Coronary artery (tissue), 2 donors: ENCODE measurements at regions not wholly inside any gene's neighbourhood (a gene's known extent, or its start where the extent isn't known, plus 50 kb on each side); places are given as distances from the start of the nearest gene placed in this dataset.

Experiments used
- DNase-seq: peaks from one replicate; pipeline ENCODE4 v3.0.0-alpha.2; 2017; ENCODE audit warnings: low spot score
- H3K27ac ChIP-seq, 2 donors: fragments of 200-600 bp; sonication (generic); one replicate each; pipeline ENCODE4 v1.5.1; 2016 to 2019
- H3K4me3 ChIP-seq: fragments of 200-600 bp; sonication (generic); 2 replicates; pipeline ENCODE4 v1.5.1; 2016; ENCODE audit warnings: mild to moderate bottlenecking, moderate library complexity
- TF ChIP-seq, protein P1 (sequence below): fragments of 200-600 bp; sonication (generic); IDR thresholded peaks from one replicate; pipeline ENCODE4 v1.5.1; 2019; ENCODE audit warnings: antibody characterized with exemption

DNA sequence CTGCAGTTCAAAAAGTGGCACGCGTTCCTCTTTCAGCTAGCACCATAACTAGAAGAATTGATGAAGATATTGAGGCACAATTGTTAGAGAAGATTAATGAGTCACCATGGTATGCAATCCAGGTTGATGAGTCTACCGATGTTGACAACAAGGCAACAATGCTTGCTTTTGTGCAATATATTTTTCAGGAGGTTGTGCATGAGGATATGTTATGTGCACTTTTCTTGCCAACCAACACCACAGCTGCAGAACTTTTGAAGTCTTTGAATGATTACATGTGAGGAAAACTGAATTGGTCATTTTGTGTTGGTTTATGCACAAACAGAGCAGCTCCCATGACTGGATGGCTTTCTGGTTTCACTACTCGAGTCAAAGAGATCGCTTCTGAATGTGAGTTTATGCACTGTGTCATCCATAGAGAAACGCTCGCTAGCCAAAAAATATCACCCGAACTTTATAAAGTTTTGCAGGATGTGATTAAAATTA lies 129.3 kb upstream of the SLC24A3 start:
- DNase-seq = no peak
- Histone ChIP-seq H3K4me3 (no peak overlapping the region), H3K27ac (no peak overlapping the region)
- TF ChIP-seq, protein P1, sequence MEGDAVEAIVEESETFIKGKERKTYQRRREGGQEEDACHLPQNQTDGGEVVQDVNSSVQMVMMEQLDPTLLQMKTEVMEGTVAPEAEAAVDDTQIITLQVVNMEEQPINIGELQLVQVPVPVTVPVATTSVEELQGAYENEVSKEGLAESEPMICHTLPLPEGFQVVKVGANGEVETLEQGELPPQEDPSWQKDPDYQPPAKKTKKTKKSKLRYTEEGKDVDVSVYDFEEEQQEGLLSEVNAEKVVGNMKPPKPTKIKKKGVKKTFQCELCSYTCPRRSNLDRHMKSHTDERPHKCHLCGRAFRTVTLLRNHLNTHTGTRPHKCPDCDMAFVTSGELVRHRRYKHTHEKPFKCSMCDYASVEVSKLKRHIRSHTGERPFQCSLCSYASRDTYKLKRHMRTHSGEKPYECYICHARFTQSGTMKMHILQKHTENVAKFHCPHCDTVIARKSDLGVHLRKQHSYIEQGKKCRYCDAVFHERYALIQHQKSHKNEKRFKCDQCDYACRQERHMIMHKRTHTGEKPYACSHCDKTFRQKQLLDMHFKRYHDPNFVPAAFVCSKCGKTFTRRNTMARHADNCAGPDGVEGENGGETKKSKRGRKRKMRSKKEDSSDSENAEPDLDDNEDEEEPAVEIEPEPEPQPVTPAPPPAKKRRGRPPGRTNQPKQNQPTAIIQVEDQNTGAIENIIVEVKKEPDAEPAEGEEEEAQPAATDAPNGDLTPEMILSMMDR = no peak

DNA sequence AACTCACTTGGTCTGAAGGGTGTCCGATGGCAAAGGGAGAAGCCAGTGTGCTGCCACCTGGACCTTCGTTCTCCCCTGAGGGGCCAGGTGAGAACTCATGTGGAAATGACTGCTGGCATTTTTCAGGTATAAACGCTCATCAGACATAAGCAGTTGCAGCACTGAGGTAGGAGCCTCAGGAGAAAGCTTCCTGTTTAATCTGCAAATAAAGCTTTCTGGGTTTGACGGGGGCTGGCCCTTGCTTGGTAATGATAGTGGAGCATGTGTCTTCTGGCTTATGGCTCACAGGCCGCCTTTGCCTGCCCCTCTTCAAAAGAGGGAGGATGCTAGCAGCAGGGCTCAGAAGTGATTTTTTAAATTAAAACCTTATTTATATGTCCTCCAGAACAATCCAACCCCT lies 122.1 kb upstream of the SLC24A3 start:
- no peak for DNase-seq
- Histone ChIP-seq H3K4me3 (no peak overlapping the region), H3K27ac (no peak overlapping the region)
- TF ChIP-seq, protein P1 = no peak

DNA sequence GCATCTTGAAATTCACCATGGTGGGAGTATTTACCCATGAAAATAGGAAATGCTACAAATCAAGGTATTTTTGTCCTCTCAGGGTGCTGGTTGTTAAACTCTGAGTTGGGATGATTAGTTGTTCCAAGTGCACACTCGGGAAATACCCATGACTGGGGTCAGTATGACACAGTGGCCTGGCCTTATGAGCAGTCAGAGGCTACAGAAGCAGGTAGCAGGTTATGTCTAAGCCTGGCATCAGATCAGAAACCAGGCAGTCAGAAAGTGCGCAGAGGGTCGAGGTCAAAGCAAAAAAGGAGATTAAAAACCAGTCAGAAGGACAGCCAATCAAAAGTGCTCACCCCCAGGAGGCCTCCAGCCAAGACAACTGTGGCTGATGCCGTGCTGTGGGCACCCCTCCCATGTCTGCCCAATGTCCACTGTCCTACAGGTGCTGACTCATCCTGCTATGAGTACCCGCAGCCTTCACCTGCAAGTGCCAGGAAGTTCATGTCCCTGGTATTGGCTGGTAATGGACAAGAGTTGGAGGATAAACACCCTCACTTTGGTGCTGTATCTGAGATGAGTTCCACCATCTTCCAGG lies 117.4 kb upstream of the SLC24A3 start:
- TF ChIP-seq, protein P1 = no peak
- DNase-seq = no peak
- Histone ChIP-seq H3K27ac (no peak overlapping the region), H3K4me3 (no peak overlapping the region)

DNA sequence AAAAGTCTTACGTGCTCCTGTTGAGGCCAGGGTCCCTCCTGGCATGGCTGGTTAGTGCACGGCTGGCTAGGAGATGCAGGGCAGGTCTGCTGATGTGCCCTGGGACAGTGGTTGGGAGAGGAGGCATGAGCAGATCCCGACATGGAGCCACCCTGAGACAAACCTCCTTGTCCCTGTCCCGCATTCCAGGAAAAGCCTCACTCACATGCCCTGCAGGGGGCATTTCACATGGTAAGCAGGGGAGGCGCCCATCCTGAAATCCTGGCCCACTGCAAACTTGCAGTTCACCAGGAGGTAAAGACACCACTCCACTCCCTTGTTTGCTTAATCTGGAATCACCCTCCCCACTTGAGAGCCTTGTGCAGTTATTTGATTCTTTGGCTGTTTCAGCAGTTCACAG lies 116.7 kb upstream of the SLC24A3 start:
- TF ChIP-seq, protein P1 = no peak
- no peak overlapping the region for H3K27ac ChIP-seq
- DNase-seq = no peak
- no peak overlapping the region for H3K4me3 ChIP-seq

DNA sequence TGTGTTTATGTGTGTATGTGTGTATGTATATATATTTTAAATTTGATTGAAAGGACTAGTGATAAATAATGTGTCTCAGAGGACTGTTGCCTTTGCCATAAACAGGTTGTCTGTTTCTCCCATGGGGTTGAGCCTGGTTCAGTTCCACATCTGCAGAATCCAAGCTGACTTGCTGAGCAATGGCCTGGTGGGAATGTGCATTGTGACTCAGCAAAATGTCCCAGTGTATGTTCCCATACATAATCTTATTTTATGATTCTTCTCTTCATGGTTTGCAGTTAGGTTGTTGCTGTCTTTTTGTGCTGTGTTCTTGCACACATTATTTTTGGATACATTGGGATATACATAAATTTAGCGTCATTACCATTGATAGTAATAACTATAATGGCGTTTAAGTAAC lies 115.6 kb upstream of the SLC24A3 start:
- no peak for DNase-seq
- Histone ChIP-seq H3K4me3 (no peak overlapping the region), H3K27ac (no peak overlapping the region)
- TF ChIP-seq, protein P1 = no peak

DNA sequence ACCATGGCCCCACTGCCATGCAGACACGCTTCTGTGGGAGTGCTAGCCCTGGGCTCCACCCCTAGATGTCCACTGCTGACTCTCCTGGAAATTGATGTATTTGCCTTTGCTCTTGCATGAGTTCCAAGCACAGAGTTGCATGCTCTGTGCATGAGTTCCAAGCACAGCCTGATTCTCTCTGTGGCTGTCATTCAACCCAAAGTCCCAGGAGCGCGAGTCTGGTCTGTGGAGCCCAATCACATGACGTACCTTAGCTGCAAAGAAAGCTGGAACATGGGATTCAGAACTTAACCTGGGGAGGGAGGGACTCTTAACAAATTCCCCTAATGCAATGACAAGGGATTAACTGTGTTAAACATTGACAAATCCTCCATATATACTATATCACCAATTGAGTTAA lies 114.3 kb upstream of the SLC24A3 start:
- no peak for DNase-seq
- TF ChIP-seq, protein P1 = no peak
- Histone ChIP-seq H3K27ac (no peak overlapping the region), H3K4me3 (no peak overlapping the region)

DNA sequence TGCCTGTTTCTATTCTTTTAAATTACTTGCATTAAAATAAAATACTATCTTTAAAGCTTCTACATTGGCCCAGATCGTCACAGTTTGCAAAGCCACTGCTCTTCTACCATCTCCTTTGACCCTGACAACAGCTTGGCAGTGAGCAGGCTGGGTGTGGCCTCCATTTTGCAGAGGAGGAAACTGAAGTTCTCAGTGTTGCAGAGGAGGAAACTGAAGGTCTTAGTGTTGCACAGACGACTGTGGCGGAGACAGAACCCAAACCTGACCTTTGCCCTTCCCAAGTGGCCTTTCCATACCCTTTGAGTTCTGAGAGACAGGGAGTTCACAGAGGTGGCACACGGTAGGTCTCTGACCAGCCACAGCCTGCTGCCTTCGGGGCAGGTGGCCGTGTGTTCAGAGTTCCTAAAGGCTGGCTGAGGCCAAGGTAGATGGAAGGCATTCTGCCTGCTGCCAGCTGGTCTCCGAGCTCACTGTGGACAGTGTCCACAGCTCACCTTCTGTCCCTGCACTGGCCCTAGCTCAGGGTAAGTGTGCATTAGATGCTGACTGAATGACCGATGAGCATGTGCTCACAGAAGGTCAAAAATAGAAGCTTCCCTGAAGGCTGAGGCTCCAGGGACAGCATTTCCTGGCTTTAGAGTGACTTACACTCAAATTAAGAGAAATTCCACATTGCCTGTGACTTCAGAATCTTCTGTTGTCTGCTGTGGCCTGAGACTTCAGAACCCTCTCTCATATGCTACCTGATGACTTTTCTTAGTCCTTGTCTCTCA lies 113.5 kb upstream of the SLC24A3 start:
- TF ChIP-seq, protein P1 = no peak
- H3K27ac ChIP-seq = no peak overlapping the region
- no peak for DNase-seq
- no peak overlapping the region for H3K4me3 ChIP-seq
